BJ (cell line): ENCODE measurements at regions not wholly inside any gene's neighbourhood (a gene's known extent, or its start where the extent isn't known, plus 50 kb on each side); places are given as distances from the start of the nearest gene placed in this dataset.

Source experiments
- CTCF ChIA-PET: fragments of 350-600 bp; formaldehyde crosslinking; extraction: SDS; loops from one replicate; lab custom pipeline; 2021; ENCODE audit warnings: antibody characterized with exemption, inconsistent platforms; lab: Yijun Ruan, JAX
- POLR2A ChIA-PET: fragments of 300-600 bp; sonication (Branson Sonifier 250); formaldehyde crosslinking; extraction: SDS; loops from one replicate; lab custom pipeline; 2021; ENCODE audit warnings: antibody characterized with exemption; lab: Charles Lee
- DNase-seq: peaks from one replicate; pipeline ENCODE4 v3.0.0-alpha.2; 2011; ENCODE audit warnings: low read depth
- H3K27me3 ChIP-seq: 2 replicates; pipeline ENCODE4 v1.6.0; 2011; ENCODE audit warnings: low read length; ENCODE audit not compliant: control insufficient read depth, insufficient read depth
- H3K36me3 ChIP-seq: 2 replicates; pipeline ENCODE4 v1.5.1; 2011; ENCODE audit warnings: low read length; ENCODE audit not compliant: control insufficient read depth, insufficient read depth
- H3K4me3 ChIP-seq: 2 replicates; pipeline ENCODE4 v1.5.1; 2011; ENCODE audit warnings: low read depth, mild to moderate bottlenecking, control low read depth, low read length
- TF ChIP-seq, protein P1 (sequence below): IDR thresholded peaks from 2 replicates; pipeline ENCODE4 v1.5.1; 2011; ENCODE audit warnings: low read depth, mild to moderate bottlenecking, control low read depth, inconsistent platforms, low read length, moderate library complexity; ENCODE audit not compliant: insufficient read depth

DNA sequence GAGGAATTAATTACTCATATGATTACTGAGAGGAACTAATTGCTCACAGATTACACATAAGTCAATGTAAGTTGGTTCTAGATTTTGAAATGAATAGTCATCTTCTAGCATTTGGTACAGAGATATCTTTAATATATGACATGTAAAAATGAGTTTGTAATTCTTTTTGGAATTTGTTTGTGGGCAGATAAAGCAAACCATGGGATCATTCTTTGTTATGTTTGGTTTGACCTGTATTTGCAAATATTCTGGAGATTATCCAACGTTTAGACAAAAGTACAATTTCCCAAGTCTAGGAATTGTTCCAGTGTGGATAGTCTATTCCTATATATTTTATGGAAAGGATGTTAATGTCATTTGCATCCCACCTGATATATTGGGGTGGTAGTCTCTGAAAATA, 309.6 kb upstream of the EDNRB start:
- ChIA-PET POLR2A (no interaction called here), CTCF (no interaction called here)
- no peaks in the 10 kb centered on the region for H3K27me3 ChIP-seq
- TF ChIP-seq, protein P1, sequence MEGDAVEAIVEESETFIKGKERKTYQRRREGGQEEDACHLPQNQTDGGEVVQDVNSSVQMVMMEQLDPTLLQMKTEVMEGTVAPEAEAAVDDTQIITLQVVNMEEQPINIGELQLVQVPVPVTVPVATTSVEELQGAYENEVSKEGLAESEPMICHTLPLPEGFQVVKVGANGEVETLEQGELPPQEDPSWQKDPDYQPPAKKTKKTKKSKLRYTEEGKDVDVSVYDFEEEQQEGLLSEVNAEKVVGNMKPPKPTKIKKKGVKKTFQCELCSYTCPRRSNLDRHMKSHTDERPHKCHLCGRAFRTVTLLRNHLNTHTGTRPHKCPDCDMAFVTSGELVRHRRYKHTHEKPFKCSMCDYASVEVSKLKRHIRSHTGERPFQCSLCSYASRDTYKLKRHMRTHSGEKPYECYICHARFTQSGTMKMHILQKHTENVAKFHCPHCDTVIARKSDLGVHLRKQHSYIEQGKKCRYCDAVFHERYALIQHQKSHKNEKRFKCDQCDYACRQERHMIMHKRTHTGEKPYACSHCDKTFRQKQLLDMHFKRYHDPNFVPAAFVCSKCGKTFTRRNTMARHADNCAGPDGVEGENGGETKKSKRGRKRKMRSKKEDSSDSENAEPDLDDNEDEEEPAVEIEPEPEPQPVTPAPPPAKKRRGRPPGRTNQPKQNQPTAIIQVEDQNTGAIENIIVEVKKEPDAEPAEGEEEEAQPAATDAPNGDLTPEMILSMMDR, result no peak
- H3K36me3 ChIP-seq, result no peaks in the 10 kb centered on the region
- H3K4me3 ChIP-seq, result no peak overlapping the region
- no peak for DNase-seq

DNA sequence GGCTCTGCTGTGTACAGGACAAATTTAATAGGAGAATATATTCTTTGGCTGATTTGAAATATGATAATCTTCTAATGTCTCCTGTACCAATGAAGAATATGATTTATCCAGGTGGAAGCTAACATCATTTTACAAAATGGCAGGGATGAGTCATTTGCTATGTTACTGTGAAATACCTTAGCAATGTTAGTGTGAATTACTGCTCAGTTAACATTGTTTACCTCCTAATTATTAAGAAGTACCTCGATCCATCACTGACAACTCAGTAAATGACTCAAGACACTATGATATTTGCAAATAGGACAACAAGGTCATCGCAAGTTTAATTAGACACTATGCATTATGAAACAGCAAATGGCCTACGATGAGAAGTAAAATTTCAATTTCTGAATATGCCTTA, 309.1 kb upstream of the EDNRB start:
- no peak for DNase-seq
- no peaks in the 10 kb centered on the region for H3K36me3 ChIP-seq
- POLR2A ChIA-PET, result no interaction called here

DNA sequence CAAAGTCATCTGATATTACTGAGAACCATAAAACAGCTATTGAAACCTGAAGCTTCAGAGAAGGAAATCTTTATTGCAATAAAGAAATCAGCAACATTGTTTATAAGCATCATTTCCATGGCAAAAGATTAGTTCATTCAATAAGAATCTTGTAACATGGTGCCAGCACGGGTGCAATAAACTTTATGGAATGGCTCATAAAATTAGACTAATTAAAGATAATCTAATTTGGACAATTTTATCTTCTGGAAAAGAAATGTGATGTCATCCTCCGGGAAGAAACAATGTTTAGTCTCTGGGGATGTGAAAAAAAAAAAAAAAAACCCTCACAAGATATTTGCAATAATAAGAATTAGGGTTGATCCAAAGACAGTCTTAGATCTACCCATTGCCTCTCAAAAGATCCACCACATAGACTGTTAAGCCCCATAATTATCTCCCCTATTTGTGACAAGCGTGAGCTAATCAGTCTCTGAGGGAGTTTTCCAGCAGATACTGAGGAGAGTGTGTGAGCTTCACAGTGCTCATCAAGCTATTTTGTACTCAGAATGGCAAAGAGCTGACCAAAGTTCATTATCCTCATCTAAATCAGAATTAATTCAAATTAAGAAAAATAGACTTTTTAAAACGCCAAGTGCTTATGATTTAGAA, 297.0 kb upstream of the EDNRB start:
- no peaks in the 10 kb centered on the region for H3K27me3 ChIP-seq
- CTCF ChIA-PET, result interaction anchor here (0.7 kb wide), 1 partner anchor 26 kb away, joined by 3 read pairs; no protein-coding TSS in a partner anchor
- POLR2A ChIA-PET, result no interaction called here

More for the DNA sequence above, 309.1 kb upstream of the EDNRB start:
- H3K27me3 ChIP-seq, result no peaks in the 10 kb centered on the region
- H3K4me3 ChIP-seq, result no peak overlapping the region
- CTCF ChIA-PET, result interaction anchor here (0.7 kb wide), 1 partner anchor 11 kb away, joined by 3 read pairs; no protein-coding TSS in a partner anchor
- TF ChIP-seq, protein P1, result no peak

DNA sequence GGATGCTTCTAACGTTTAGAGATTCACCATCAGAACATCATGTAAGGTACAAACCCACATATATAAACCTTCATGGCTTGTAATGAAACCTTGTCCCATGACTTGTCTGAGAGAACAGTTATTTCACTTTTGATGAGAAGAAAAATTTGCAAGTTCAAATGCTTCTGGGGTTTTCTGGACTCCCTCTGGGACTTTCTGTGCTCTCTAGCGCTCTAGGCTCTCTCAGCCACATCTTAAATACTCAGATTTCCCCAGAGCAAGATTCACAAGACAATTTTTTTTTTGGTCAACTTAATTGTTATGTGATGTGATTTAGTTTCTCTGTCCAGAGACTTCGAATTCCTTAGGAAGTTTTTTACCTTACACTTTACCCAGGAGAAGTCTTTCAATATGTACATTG, 282.8 kb upstream of the EDNRB start:
- ChIA-PET POLR2A (no interaction called here), CTCF (no interaction called here)
- no peak for DNase-seq
- Histone ChIP-seq H3K36me3 (no peaks in the 10 kb centered on the region), H3K4me3 (no peak overlapping the region), H3K27me3 (no peaks in the 10 kb centered on the region)
- TF ChIP-seq, protein P1, result no peak

More for the DNA sequence above, 297.0 kb upstream of the EDNRB start:
- TF ChIP-seq, protein P1, result no peak
- H3K36me3 ChIP-seq, result no peaks in the 10 kb centered on the region
- DNase-seq, result no peak
- no peak overlapping the region for H3K4me3 ChIP-seq

DNA sequence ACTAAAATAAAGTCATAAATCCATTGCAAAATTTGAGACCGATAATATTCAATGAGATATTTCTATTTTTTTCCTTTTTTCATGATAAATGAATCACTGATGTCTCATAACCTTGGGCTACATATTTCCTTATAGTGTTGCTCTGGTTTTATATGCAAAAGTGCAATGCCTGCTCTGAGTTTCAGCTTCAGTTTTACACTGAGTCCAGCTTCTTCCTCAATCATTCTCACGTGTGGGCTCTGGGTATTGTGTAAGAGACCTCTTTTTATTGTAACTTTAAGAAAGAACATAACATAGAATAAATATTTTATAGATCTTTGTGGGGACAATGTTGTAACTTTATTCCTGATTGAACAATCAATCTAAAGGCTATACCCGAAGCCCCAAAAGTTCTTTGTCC, 280.2 kb upstream of the EDNRB start:
- DNase-seq, result no peak
- POLR2A ChIA-PET, result no interaction called here
- H3K36me3 ChIP-seq, result no peaks in the 10 kb centered on the region
- CTCF ChIA-PET, result interaction anchor here (1.1 kb wide), 1 partner anchor 42 kb away, joined by 3 read pairs; no protein-coding TSS in a partner anchor
- H3K27me3 ChIP-seq, result no peaks in the 10 kb centered on the region
- TF ChIP-seq, protein P1, result no peak
- H3K4me3 ChIP-seq, result no peak overlapping the region
